ENCODE measurements at regions not wholly inside any gene's neighbourhood (a gene's known extent, or its start where the extent isn't known, plus 50 kb on each side); places are given as distances from the start of the nearest gene placed in this dataset.
"Not testable (repeated sequence)": the region's sequence is repeated elsewhere in the genome, so short reads cannot be mapped to it uniquely, and the experiment has no call there.

DNA sequence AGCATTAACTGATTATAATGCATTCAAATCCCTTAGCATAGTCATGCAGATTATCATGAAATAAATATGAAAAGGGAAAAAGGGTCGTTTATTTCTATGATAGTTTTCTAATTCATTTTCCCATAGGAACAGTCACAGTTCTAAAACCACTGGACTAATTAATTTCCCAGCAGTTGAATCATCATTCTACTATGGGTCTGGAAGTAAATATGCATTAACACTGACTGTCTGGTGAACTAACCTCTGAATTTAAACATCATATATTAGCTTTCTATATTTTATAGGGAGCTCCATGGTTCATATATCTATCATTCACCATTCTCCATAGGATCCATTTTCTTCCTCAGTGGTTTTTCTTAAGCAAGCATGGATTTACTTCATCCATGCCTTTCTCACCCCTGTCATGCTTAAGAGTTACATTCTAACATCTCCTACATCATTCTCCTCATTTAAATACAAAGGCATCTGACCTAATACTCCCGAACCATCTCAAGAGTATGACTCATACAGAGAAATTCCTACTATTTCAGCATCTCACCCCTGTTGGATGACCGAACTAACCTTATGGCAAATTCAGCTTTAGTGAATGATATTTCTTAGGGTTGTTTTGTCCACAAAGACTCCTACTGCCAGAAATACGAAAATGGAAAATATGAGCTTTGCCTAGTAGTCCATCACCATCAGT is 198.7 kb upstream of the ADAMTS3 start:
- no peak for DNase-seq

DNA sequence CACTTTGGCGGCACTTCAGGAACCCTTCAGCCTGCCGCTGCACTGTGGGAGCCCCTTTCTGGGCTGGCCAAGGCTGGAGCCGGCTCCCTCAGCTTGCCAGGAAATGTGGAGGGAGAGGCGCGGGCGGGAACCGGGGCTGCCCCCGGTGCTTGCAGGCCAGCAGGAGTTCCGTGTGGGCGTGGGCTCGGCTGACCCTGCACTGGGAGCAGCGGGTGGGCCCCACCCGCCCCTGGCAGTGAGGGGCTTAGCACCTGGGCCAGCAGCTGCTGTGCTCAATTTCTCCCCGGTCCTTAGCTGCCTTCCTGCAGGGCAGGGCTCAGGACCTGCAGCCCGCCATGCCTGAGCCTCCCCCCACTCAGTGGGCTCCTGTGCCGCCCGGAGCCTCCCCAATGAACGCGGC is 196.8 kb upstream of the ADAMTS3 start:
- not testable (repeated sequence) for DNase-seq

- no peak for DNase-seq
Observed at GRCh38 chr4:72761368-72762038, 192.5 kb upstream of the ADAMTS3 start.

DNA sequence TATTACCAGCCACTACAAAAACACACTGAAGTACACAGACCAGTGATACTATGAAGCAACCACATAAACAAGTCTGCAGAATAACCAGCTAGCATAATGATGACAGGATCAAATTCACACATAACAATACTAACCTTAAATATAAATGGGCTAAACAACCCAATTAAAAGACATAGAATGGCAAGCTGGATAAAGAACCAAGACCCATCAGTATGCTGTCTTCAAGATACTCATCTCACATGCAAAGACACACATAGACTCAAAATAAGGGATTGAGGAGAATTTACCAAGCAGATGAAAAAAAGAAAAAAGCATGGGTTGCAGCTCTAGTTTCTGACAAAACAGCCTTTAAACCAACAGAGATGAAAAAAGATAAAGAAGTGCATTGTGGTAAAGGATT is 184.4 kb upstream of the ADAMTS3 start:
- not testable (repeated sequence) for DNase-seq

GRCh38 chr4:72744103-72744725 is 175.2 kb upstream of the ADAMTS3 start:
- DNase-seq, result no peak

DNA sequence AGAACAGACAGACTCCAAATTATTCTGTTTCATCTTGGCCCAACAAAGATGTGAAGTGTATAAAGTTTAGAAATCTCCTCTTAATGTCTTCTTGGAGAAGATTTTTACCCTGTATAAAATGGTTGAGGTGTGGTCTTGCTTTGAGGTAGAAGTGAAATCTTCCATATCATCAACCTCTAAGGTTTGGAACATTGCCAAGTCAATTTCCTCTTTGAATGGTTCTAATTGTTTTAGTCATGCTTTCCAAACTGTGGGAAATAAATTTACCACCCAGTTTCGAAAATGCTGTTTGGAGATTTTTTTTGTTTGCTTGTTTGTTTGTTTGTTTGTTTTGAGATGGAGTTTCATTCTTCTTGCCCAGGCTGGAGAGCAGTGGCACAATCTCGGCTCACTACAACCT is 174.1 kb upstream of the ADAMTS3 start:
- no peak for DNase-seq

DNA sequence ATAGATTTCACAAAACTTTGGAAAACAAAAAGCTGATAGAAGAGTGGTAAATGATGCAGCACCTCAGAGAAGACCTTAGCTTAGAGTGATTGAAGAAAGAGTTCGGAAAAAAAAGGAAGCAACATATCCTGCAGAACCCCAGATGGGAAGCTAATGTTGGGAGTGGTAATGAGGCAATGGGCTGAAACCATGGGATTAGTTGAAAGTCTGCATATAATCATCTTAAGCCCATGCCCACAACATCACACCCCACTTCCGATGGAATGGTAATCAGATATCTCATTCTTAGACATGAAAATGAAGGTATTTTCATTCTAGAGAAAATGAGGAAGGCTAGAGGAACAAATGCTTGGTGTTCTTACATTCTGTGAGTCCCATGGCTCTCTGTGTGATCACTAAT is 146.3 kb upstream of the ADAMTS3 start:
- no peak for DNase-seq

DNA sequence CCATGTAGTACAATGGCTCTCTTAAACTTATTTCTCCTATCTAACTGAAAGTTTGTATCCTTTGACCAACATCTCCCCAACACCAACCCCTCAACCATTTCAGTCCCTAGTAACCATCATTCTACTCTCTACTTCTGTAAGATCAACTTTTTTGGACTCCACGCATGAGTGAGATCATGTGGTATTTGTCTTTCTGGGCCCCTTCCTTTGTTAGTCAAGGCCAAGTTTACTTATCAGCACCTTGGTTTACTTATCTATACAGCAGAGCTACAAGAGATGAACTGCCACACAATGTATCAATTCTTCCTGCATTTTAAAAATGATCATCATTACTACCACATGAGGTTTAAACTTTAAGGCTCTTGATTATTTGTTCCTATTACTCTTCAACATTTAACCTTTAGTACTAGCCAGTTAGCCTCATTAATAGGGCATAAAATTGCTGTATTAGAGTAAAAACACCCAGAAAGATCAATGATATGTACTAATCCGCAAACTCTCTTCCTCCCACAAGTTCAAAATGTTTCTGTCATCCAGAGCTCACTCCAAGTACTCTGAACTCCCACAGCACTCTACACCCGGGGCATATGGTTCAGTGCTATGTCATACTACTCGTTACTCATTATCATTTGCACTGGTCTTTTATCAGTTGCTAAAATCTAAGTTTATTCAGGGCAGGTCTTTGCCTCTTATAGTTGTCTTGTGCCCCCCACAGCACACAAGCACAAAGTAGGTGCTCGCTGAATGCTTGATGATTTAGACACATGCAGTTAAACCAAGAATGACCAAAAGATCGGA is 145.7 kb upstream of the ADAMTS3 start:
- DNase-seq, result no peak

DNA sequence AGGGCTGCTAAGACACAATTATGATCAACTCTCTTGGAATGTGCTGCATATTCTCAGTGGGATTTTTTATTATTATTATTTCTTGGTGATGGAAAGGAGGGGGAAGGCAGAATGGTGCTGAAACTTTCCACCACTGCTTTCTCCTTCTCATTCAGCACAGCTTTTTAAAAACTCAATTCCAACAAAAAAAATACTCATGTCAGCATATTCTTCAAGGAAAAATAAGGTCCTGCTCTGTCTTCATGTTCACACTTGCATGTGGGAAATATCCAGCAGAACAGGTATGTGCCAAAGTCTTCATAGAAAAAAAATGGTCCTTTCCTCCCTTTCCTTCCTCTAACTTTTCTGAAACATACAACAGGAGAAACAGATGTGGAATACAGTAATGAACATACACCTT is 144.0 kb upstream of the ADAMTS3 start:
- no peak for DNase-seq

- no peak for DNase-seq
Observed at GRCh38 chr4:72709475-72709874, 140.5 kb upstream of the ADAMTS3 start.

- DNase-seq, result no peak
Observed at GRCh38 chr4:72706684-72707083, 137.7 kb upstream of the ADAMTS3 start.

- not testable (repeated sequence) for DNase-seq
Observed at GRCh38 chr4:72704925-72705640, 136.1 kb upstream of the ADAMTS3 start.

DNA sequence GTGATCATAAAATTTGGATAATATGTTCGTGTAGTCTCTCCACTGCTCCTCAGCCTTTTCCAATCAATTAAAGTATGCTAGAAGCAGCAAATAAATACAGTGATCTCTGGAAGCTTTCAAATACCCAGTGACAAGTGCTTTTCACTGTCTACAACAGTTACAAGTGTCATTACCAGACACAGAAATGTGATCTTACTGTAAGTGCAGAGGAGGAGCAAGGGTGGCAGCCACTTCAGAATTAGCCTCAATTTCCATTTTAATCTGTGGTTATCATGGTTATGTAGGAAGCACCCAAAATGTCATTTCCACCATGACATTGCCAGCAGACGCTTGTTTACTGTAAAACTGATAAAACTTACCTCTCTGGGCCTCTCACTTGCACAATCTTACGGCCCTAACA is 133.9 kb upstream of the ADAMTS3 start:
- no peak for DNase-seq

GRCh38 chr4:72701987-72702819 is 133.2 kb upstream of the ADAMTS3 start:
- DNase-seq, result no peak

- no peak for DNase-seq
Observed at GRCh38 chr4:72690771-72691170, 121.8 kb upstream of the ADAMTS3 start.

GRCh38 chr4:72689923-72690322 is 120.9 kb upstream of the ADAMTS3 start:
- no peak for DNase-seq

DNA sequence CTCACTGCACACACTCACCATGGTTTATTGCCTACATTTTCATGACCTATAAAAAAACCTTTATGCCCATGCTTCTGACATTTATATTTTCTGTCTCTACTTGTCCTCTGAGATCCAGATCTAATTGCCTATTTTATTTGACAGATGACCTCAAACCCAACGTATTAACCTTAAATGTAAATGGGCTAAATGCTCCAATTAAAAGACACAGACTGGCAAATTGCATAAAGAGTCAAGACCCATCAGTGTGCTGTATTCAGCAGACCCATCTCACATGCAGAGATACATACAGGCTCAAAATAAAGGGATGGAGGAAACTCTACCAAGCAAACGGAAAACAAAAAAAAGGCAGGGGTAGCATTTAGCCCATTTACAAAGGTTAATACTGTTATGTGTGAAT is 117.4 kb upstream of the ADAMTS3 start:
- not testable (repeated sequence) for DNase-seq

GRCh38 chr4:72679666-72680065 is 110.6 kb upstream of the ADAMTS3 start:
- DNase-seq, result no peak

GRCh38 chr4:72677886-72678285 is 108.9 kb upstream of the ADAMTS3 start:
- no peak for DNase-seq

- DNase-seq, result no peak
Observed at GRCh38 chr4:72677265-72677664, 108.2 kb upstream of the ADAMTS3 start.

DNA sequence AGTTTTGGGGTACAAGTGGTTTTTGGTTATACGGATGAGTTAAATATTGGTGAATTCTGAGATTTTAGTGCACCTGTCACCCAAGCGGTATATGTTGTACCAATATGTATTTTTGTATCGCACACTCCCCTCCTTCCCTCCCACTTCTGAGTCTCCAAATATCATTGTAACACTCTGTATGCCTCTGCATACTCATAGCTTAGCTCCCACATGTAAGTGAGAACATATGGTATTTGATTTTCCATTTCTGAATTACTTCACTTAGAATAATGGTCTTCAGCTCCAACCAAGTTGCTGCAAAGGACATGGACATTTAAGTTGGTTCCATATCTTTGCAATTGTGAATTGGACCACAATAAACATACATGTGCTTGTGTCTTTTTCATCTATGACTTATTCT is 103.0 kb upstream of the ADAMTS3 start:
- no peak for DNase-seq

GRCh38 chr4:72670521-72670920 is 101.5 kb upstream of the ADAMTS3 start:
- DNase-seq, result no peak
